ENCODE measurements at regions not wholly inside any gene's neighbourhood (a gene's known extent, or its start where the extent isn't known, plus 50 kb on each side); places are given as distances from the start of the nearest gene placed in this dataset.
A peak's percentile ranks its signal among the peaks of the same experiment; 100 is the strongest.

DNA sequence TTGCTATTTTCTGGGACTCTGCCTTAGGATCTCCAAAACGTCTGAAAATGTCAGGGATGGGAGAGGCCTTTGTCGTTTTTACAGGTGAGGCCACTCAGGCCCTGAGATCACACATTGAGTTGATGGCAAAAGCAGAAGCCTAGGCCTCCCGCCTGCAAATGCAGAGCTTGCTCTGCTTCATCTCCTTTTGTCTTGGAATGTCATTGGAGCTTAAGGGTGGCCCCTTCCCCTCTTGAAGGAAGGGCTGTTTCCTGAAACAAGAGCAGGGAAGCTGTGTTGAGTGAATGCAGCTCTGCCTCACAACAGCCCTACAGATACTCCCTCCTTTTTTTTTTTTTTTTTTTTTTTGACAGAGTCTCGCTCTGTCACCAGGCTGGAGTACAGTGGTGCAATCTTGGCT lies 123.5 kb downstream of the GLI2 start:
- H3K9me3 ChIP-seq (ENCODE audit: insufficient read depth, low read length) = no peaks in the 10 kb centered on the region
- H3K4me1 ChIP-seq (ENCODE audit: insufficient read depth, insufficient read length) = peaks cover 39% of the 10 kb centered on the region
- H3K36me3 ChIP-seq (ENCODE audit: insufficient read depth, insufficient read length, low read length) = peaks cover 34% of the 10 kb centered on the region
- H3K4me3 ChIP-seq (ENCODE audit: insufficient read length, low read depth) = no peak overlapping the region
- peak overlapping the region; percentile 53 for H3K9ac ChIP-seq (ENCODE audit: insufficient read length, low read depth)
- TF ChIP-seq ZNF274 (IDR thresholded peaks at IDR 0.05; ENCODE audit: low read depth, low read length) = no peak
- no peak for TF ChIP-seq YY1 (IDR thresholded peaks at IDR 0.05; ENCODE audit: insufficient read depth, insufficient read length)
- TF ChIP-seq SUZ12 (IDR thresholded peaks at IDR 0.05; ENCODE audit: extremely low read depth, insufficient read depth, insufficient read length) = no peak
- H3K27me3 ChIP-seq (ENCODE audit: insufficient read depth, insufficient read length) = no peaks in the 10 kb centered on the region
- peak; percentile 76 for DNase-seq (ENCODE audit: low read depth, low spot score)

- no peak for TF ChIP-seq YY1 (IDR thresholded peaks at IDR 0.05; ENCODE audit: insufficient read depth, insufficient read length)
- TF ChIP-seq SUZ12 (IDR thresholded peaks at IDR 0.05; ENCODE audit: extremely low read depth, insufficient read depth, insufficient read length) = no peak
- no peak for TF ChIP-seq ZNF274 (IDR thresholded peaks at IDR 0.05; ENCODE audit: low read depth, low read length)
- H3K4me1 ChIP-seq (ENCODE audit: insufficient read depth, insufficient read length) = peaks cover 40% of the 10 kb centered on the region
- H3K9ac ChIP-seq (ENCODE audit: insufficient read length, low read depth) = no peak overlapping the region
- no peak overlapping the region for H3K4me3 ChIP-seq (ENCODE audit: insufficient read length, low read depth)
- DNase-seq (ENCODE audit: low read depth, low spot score) = no peak
- H3K27me3 ChIP-seq (ENCODE audit: insufficient read depth, insufficient read length) = no peaks in the 10 kb centered on the region
- H3K36me3 ChIP-seq (ENCODE audit: insufficient read depth, insufficient read length, low read length) = peaks cover 28% of the 10 kb centered on the region
- no peaks in the 10 kb centered on the region for H3K9me3 ChIP-seq (ENCODE audit: insufficient read depth, low read length)
Measured at GRCh38 chr2:120859814-120860578, 124.3 kb downstream of the GLI2 start.

GRCh38 chr2:120860579-120860922 lies 124.9 kb downstream of the GLI2 start:
- no peaks in the 10 kb centered on the region for H3K27me3 ChIP-seq (ENCODE audit: insufficient read depth, insufficient read length)
- no peak overlapping the region for H3K4me3 ChIP-seq (ENCODE audit: insufficient read length, low read depth)
- peaks cover 44% of the 10 kb centered on the region for H3K4me1 ChIP-seq (ENCODE audit: insufficient read depth, insufficient read length)
- H3K9ac ChIP-seq (ENCODE audit: insufficient read length, low read depth) = no peak overlapping the region
- H3K9me3 ChIP-seq (ENCODE audit: insufficient read depth, low read length) = no peaks in the 10 kb centered on the region
- TF ChIP-seq YY1 (IDR thresholded peaks at IDR 0.05; ENCODE audit: insufficient read depth, insufficient read length) (no peak), ZNF274 (IDR thresholded peaks at IDR 0.05; ENCODE audit: low read depth, low read length) (no peak), SUZ12 (IDR thresholded peaks at IDR 0.05; ENCODE audit: extremely low read depth, insufficient read depth, insufficient read length) (no peak)
- H3K36me3 ChIP-seq (ENCODE audit: insufficient read depth, insufficient read length, low read length) = peaks cover 22% of the 10 kb centered on the region
- no peak for DNase-seq (ENCODE audit: low read depth, low spot score)

DNA sequence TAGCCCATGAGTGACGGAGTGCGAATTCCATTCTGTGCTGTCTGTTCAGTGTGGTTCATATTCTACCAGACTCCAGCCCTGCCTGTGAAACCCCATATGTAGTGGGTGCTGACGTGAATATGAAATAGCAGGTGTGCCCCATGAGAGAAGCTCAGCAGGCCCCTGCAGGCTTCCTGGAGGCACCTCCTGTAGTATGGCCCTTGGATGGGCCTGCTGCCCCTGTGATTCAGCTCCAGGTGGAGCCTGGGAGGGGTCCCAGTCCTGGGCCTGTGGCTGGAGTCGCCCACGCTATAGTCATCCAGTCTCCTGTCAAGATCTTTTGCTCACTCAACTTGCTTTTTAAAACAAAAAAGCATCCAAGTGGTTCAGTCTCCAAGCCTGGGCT lies 125.5 kb downstream of the GLI2 start:
- DNase-seq (ENCODE audit: low read depth, low spot score) = no peak
- H3K9ac ChIP-seq (ENCODE audit: insufficient read length, low read depth) = peak overlapping the region; percentile 28
- H3K27me3 ChIP-seq (ENCODE audit: insufficient read depth, insufficient read length) = no peaks in the 10 kb centered on the region
- H3K4me3 ChIP-seq (ENCODE audit: insufficient read length, low read depth) = no peak overlapping the region
- H3K4me1 ChIP-seq (ENCODE audit: insufficient read depth, insufficient read length) = peaks cover 41% of the 10 kb centered on the region
- H3K9me3 ChIP-seq (ENCODE audit: insufficient read depth, low read length) = no peaks in the 10 kb centered on the region
- TF ChIP-seq SUZ12 (IDR thresholded peaks at IDR 0.05; ENCODE audit: extremely low read depth, insufficient read depth, insufficient read length) = no peak
- TF ChIP-seq YY1 (IDR thresholded peaks at IDR 0.05; ENCODE audit: insufficient read depth, insufficient read length) = no peak
- no peak for TF ChIP-seq ZNF274 (IDR thresholded peaks at IDR 0.05; ENCODE audit: low read depth, low read length)
- peaks cover 21% of the 10 kb centered on the region for H3K36me3 ChIP-seq (ENCODE audit: insufficient read depth, insufficient read length, low read length)

DNA sequence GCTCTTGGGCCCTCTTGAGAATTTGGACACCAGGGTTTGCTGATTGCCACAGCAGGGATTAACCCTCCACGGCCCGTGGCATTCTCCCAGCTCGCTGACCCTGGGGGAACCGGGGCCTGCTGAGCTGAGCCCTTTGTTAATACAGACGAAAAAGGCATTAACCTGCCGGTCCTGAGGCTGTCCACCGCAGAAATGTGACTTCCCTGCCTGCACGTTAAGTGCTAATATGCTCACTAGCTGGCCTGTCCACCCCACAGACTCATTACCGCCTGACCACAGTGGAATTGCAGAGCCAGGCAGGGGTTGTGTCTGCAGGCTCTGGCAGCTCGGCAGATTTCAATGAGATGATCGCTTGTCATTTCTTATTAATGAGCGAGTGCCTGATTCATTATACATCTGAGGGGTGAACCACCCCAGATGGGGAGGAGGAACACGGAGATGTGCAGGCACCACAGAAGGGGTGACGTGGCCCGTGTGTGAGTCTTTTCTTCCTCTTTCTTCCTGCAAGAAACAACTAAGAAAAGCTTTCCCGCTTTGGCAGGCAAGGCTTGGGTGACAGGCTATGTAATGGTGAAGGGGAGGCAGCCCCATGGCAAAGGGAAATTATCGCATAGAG lies 126.0 kb downstream of the GLI2 start:
- H3K27me3 ChIP-seq (ENCODE audit: insufficient read depth, insufficient read length) = no peaks in the 10 kb centered on the region
- DNase-seq (ENCODE audit: low read depth, low spot score) = no peak
- H3K4me3 ChIP-seq (ENCODE audit: insufficient read length, low read depth) = no peak overlapping the region
- H3K9me3 ChIP-seq (ENCODE audit: insufficient read depth, low read length) = no peaks in the 10 kb centered on the region
- no peak for TF ChIP-seq ZNF274 (IDR thresholded peaks at IDR 0.05; ENCODE audit: low read depth, low read length)
- TF ChIP-seq YY1 (IDR thresholded peaks at IDR 0.05; ENCODE audit: insufficient read depth, insufficient read length) = no peak
- TF ChIP-seq SUZ12 (IDR thresholded peaks at IDR 0.05; ENCODE audit: extremely low read depth, insufficient read depth, insufficient read length) = no peak
- H3K36me3 ChIP-seq (ENCODE audit: insufficient read depth, insufficient read length, low read length) = peaks cover 21% of the 10 kb centered on the region
- peaks cover 40% of the 10 kb centered on the region for H3K4me1 ChIP-seq (ENCODE audit: insufficient read depth, insufficient read length)
- H3K9ac ChIP-seq (ENCODE audit: insufficient read length, low read depth) = peak overlapping the region; percentile 43

DNA sequence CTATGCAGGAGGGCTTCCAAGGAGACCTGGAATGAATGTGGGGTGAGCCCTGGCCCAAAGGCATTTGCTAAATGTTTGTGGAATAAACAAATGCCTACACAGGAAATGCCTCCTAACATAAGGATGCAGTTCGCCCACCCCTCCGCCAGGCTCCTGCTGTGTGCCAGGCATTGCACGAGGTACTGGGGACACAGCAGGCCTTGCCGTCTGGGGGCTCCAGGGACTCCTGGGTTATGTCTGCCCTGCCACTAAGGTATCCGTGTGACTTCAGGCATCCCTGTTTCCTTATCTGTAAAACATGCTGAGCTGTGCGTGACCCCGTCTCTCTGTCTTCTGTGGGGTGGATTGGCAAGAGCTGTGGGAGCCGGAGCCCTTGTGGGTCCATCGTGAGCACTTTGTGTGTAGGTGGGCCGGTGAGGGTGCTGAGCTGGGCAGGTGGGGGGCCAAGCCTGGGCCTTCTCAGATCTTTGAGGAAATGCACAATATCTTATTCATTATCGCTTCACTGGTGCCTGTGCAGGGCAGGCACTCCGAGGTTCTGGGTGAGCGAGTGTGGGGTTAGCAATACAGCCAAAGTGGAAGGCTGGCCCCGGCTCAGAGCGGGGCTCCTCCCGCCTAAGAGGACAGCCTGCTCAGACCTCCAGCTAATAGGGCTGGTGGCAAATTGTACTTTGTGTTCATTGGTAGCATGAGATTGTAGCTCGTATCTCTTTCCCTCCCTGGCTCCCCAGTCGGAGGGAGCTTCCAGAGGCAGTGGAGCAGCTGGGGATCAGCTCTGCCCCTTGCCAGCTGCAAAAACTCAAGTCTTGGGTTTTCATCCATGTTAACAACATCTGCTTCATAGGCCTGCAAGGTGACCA lies 126.8 kb downstream of the GLI2 start:
- no peak for TF ChIP-seq YY1 (IDR thresholded peaks at IDR 0.05; ENCODE audit: insufficient read depth, insufficient read length)
- TF ChIP-seq SUZ12 (IDR thresholded peaks at IDR 0.05; ENCODE audit: extremely low read depth, insufficient read depth, insufficient read length) = no peak
- no peak for TF ChIP-seq ZNF274 (IDR thresholded peaks at IDR 0.05; ENCODE audit: low read depth, low read length)
- Histone ChIP-seq H3K4me1 (ENCODE audit: insufficient read depth, insufficient read length) (peaks cover 48% of the 10 kb centered on the region), H3K4me3 (ENCODE audit: insufficient read length, low read depth) (no peak overlapping the region), H3K9ac (ENCODE audit: insufficient read length, low read depth) (peak overlapping the region; percentile 43), H3K9me3 (ENCODE audit: insufficient read depth, low read length) (no peaks in the 10 kb centered on the region), H3K27me3 (ENCODE audit: insufficient read depth, insufficient read length) (no peaks in the 10 kb centered on the region), H3K36me3 (ENCODE audit: insufficient read depth, insufficient read length, low read length) (peaks cover 21% of the 10 kb centered on the region)
- DNase-seq (ENCODE audit: low read depth, low spot score) = no peak

GRCh38 chr2:120863146-120863545 lies 127.5 kb downstream of the GLI2 start:
- Histone ChIP-seq H3K36me3 (ENCODE audit: insufficient read depth, insufficient read length, low read length) (peaks cover 21% of the 10 kb centered on the region), H3K9me3 (ENCODE audit: insufficient read depth, low read length) (no peaks in the 10 kb centered on the region), H3K27me3 (ENCODE audit: insufficient read depth, insufficient read length) (no peaks in the 10 kb centered on the region), H3K9ac (ENCODE audit: insufficient read length, low read depth) (no peak overlapping the region), H3K4me1 (ENCODE audit: insufficient read depth, insufficient read length) (peaks cover 48% of the 10 kb centered on the region), H3K4me3 (ENCODE audit: insufficient read length, low read depth) (no peak overlapping the region)
- no peak for DNase-seq (ENCODE audit: low read depth, low spot score)
- TF ChIP-seq YY1 (IDR thresholded peaks at IDR 0.05; ENCODE audit: insufficient read depth, insufficient read length) (no peak), SUZ12 (IDR thresholded peaks at IDR 0.05; ENCODE audit: extremely low read depth, insufficient read depth, insufficient read length) (no peak), ZNF274 (IDR thresholded peaks at IDR 0.05; ENCODE audit: low read depth, low read length) (no peak)
